GM11168 (cell line): ENCODE measurements at regions not wholly inside any gene's neighbourhood (a gene's known extent, or its start where the extent isn't known, plus 50 kb on each side); places are given as distances from the start of the nearest gene placed in this dataset.

Source experiments
- in situ Hi-C: fragments of 300-500 bp; cut with MboI; formaldehyde crosslinking; loops from one replicate; pipeline ENCODE4 v1.12.0; 2022; ENCODE audit warnings: low sequenced_read_pairs; ENCODE audit not compliant: unreplicated experiment

DNA sequence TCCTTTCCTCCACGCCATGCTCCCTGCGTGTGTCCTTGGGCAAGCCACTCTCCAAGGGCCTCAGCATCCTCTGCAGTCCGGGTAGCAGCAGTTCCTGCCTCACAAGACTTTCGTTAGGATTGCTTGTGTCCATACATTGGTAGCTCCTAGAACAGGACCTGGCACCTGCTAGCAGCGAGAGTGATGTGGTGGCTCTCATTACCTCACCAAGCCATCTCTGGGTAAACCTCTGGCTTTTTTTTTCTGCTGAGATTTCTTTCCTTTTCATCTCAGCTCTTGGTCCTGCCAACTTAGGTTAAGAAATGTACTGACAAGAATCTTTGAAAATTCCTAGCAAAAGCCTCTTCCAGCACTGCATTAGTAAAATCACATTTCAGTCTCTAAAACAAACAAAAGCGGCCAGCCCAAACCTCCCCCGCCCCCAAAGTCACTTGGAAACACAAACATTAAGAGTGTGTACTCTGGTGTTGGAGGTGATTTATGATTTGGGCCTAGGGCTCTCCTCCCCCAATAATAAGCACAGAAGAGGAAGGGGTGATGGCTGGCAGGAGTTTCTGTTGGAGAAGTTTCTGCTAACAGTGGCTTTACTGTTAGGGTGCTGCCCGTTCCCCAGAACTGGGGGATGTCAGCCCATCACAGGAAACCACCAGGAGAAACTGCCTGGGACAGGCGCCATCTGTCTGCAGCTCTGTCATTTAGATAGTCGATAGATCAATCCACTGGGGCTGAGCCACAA, 199.2 kb downstream of the CD83 start:
- in situ Hi-C loops, result no loop called here

DNA sequence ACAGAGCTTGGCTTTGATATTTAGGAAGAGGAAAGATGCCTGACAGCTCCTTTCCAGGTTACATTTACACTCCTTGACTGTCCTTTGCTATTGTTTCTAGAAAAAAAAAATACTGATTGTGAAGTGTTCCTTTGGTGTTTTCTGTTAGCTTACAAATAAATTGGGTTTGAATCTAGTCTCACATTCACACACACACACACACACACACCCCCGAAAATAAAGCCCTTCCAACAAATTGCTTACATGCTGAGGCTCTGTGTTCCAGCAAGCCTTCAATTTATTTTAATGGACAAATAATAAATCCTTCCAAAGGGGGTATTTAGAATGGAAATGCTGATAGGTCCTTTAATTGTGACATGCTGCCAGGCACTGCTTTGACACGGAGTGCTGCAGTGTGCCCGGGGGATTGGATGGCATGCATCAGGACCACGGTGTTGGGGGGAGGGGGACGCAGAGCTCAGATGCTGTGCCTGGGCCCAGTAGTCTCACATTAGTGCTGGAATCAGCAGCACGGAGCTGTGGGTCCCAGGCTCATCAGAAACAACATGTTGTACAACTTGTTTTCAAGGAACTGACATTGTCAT, 199.9 kb downstream of the CD83 start:
- in situ Hi-C loops, result no loop called here

- in situ Hi-C loops, result no loop called here
Observed at GRCh38 chr6:14320332-14320731, 202.8 kb downstream of the CD83 start.

DNA sequence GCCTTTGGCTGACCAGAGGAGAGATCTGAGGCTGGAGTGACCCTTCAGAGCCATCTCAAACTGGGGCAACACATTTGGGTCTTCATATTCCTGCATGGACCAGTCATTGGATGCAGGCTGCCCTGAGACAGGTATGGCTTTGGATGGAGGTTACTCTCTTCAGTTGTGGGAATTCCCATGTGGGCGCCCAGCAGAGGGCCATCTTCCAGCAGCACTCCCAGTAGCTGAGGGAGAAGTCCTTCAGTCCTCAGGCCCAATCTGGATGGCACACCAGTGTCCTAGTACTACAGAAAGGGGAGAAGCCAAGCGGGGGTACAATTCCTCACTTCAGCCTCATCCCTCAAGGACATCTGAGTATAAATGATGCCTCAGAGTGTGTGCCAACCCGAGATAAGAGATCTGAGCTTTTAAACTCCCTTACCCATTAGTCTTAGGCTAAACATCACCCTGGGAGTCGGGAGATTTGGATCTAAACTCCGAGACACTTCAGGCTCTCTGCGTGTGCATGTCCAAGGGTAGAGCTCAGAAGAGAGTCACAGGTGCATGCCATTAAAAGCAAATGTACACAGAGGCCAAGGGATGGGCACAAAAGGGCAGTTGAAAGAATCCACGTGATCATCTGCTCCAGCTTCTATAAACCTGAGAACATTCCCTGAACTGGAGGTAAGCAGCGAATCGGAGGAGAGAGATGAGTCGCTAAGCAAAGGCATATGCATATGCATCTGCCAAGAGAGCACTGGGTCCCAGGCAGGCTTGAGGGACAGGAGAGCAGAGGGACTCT, 204.6 kb downstream of the CD83 start:
- in situ Hi-C loops, result no loop called here

DNA sequence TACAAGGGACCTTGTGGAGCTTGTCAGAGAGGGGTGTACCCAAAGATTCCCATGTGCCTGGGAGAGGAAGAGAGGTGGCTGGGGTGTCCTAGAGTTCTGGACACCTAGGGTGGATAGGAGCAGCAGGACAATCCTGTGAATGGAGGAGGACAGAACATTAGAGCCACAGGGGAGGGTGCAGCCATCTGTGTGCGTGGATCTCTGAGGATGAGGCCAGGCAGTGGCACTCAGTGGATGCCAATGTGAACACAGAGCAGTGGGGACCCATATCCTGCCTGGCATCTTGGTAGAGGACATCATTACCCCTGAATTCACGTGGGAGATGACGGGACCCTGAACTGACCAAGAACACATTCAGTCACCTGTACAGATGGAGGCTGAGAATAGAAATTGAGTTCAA, 205.3 kb downstream of the CD83 start:
- in situ Hi-C loops, result no loop called here

DNA sequence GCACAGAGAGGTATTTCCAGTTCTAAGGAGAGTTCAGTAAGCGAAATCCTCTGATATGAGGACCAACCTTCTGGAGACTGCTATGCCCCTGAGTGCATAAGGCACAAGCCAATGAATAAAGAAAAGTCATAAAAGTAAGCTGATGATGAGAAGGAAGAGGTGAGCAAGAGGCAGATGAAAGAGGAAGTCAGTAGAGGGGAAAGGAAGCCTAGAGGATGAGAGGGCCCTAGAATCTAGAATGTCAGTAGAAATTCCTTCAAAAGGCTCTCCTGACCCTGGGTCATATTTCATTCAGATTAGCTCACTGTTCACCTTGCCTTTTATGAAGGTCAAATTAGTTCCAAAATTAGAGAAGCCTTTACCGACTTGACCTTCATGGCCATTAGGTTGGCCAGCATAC, 209.2 kb downstream of the CD83 start:
- in situ Hi-C loops, result no loop called here

DNA sequence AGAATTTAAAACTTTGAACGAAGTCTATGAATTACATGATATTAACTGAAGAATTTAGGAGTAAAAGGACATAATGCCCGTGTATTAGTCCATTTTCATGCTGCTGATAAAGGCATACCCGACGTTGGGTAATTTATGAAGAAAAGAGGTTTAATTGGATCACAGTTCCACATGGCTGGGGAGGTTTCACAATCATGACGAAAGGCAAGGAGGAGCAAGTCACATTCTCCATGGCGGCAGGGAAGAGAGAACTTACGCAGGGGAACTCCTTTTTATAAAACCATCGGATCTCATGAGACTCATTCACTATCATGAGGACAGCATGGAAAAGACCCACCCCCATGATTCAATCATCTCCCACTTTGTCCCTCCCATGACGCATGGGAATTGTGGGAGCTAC, 210.6 kb downstream of the CD83 start:
- in situ Hi-C loops, result no loop called here

GRCh38 chr6:14333556-14334305, 216.2 kb downstream of the CD83 start:
- in situ Hi-C loops, result no loop called here

- in situ Hi-C loops, result no loop called here
Observed at GRCh38 chr6:14335071-14335470, 217.5 kb downstream of the CD83 start.

DNA sequence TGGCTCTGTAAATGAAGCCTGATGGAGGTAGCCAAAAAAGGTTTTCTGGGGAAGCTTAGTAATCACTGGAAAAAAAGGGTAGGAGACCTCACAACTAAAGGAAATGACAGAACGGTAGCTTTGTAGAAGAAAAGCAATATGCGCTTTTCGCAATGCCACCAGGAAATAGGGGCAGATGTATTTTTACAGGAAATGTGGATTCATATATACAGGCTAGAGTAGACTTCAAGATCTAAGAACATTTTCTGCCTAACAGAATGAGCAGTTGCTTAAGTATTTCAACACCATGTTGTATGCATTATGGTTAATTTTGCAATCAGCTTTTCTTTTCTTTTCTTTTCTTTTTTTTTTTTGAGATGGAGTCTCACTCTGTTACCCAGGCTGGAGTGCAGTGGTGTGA, 219.6 kb downstream of the CD83 start:
- in situ Hi-C loops, result no loop called here

DNA sequence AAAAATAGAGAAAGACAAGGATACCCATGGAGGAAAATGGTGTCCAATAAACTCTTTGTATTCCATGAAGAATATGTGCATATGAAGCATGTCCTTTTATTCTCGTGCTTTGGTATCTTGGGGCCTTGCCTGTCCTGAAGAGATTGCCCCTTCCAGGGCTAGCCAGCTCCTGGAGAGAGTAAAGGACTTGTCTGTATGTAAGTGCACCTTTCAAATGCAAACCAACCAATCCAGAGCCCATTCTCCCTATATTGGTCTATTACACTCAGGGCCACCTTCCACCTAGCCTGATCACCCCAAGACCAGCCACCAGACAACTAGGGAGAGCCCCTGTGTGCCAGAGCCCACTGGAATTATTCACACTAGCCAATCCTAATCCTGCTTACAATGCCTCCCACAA, 221.6 kb downstream of the CD83 start:
- in situ Hi-C loops, result no loop called here

GRCh38 chr6:14339711-14340584, 222.4 kb downstream of the CD83 start:
- in situ Hi-C loops, result no loop called here

- in situ Hi-C loops, result no loop called here
Observed at GRCh38 chr6:14344486-14344885, 226.9 kb downstream of the CD83 start.

DNA sequence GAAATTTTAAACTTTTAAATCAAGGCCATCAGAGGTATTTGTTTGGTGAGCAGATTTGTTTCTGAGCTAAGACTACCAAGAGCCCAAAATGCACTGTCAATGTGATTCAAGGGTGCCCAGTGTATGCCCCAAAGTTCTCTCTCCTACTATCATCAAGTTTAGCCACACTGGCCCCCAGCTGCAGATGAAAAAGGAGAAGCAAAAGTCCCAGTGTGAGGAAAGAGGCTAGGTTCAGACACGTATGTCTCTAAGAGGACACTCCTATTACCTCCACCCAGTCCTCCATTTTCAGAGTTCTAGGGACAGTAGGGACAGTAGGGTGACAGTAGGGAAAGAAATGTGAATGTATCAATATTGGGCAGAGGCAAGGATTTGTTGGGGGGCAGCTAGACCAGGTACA, 230.8 kb downstream of the CD83 start:
- in situ Hi-C loops, result no loop called here

- in situ Hi-C loops, result no loop called here
Observed at GRCh38 chr6:14349507-14349906, 231.9 kb downstream of the CD83 start.

GRCh38 chr6:14350210-14350609, 232.6 kb downstream of the CD83 start:
- in situ Hi-C loops, result no loop called here

- in situ Hi-C loops, result no loop called here
Observed at GRCh38 chr6:14353281-14353680, 235.7 kb downstream of the CD83 start.

DNA sequence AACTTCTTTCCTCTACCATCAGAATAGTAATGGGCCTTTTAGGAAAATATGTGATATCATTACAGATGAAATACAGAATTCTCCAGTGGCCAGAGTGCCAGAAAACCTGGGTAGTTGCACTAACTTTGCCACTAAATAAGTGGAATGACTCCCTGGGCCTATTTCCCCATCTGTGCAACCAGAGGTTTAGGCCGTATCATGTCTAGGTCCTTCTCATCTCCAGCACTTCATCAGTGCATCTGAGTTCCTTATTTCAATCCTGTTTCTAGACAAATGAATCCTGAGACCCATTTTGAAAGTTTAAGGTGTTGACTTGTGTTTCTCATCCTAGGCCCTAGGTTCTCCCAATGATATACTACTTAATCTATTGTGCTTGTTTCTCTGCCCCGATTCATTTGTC, 236.2 kb downstream of the CD83 start:
- in situ Hi-C loops, result no loop called here

DNA sequence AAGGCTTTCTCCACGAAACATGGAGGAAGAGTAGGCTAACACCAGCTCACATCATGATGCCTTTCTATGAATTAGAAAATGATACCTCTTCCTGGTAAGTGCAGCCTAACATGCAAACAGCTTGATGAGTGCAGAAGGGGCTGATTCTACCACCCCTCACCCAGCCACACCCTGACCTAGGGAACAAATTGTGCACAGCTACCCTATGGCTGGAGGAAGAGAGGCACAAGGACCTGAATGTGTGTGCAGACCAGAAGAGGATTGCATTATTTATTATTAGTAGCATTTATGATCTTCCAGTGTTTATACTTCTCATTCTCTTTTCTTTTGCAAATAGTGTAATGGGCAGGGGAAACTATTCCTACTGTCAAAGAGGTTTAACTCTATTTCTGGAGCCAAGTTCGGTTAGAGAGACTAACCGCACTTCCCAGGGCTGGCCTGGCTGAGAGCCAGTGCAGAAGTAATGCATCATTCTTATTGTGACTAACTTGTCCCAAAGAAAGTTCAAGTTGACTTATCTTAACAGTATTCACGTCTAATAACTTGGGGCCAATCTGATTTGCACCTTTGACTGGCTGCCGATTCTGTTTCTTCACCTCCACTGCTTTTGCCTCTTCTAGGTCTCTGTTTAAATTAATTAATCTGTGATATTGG, 237.5 kb downstream of the CD83 start:
- in situ Hi-C loops, result no loop called here
